GM12873 (cell line): ENCODE measurements at regions not wholly inside any gene's neighbourhood (a gene's known extent, or its start where the extent isn't known, plus 50 kb on each side); places are given as distances from the start of the nearest gene placed in this dataset.

Source experiments
- CTCF ChIP-seq: IDR thresholded peaks from 2 replicates; pipeline ENCODE4 v1.5.1; 2012; ENCODE audit warnings: low read depth, mild to moderate bottlenecking, moderate library complexity, low read length, control low read depth; ENCODE audit not compliant: insufficient read depth; ENCODE audit errors: missing control alignments

- TF ChIP-seq CTCF: no peak
Observed at GRCh38 chr13:99698816-99699099, 197.5 kb downstream of the TM9SF2 start.

GRCh38 chr13:99698010-99698815, 196.9 kb downstream of the TM9SF2 start:
- TF ChIP-seq CTCF: no peak

GRCh38 chr13:99695857-99696256, 194.6 kb downstream of the TM9SF2 start:
- TF ChIP-seq CTCF: no peak

GRCh38 chr13:99693852-99694611, 192.8 kb downstream of the TM9SF2 start:
- TF ChIP-seq CTCF: no peak

- TF ChIP-seq CTCF: no peak
Observed at GRCh38 chr13:99693351-99693750, 192.1 kb downstream of the TM9SF2 start.

- TF ChIP-seq CTCF: no peak
Observed at GRCh38 chr13:99692854-99693253, 191.6 kb downstream of the TM9SF2 start.

- TF ChIP-seq CTCF: no peak
Observed at GRCh38 chr13:99691552-99691951, 190.3 kb downstream of the TM9SF2 start.
